WTC11 (cell line): ENCODE measurements at regions not wholly inside any gene's neighbourhood (a gene's known extent, or its start where the extent isn't known, plus 50 kb on each side); places are given as distances from the start of the nearest gene placed in this dataset.
"Not testable (repeated sequence)": the region's sequence is repeated elsewhere in the genome, so short reads cannot be mapped to it uniquely, and the experiment has no call there.

Source experiments
- ATAC-seq: fragments of 200-7000 bp; cut with Tn5 transposase; 2 replicates; pipeline ENCODE4 v1.10.0; 2021; ENCODE audit warnings: mild to moderate bottlenecking, moderate library complexity
- CTCF ChIA-PET: fragments of 300-600 bp; sonication (Branson Sonifier 250); formaldehyde crosslinking; loops from one replicate; lab custom pipeline; 2021; ENCODE audit warnings: antibody characterized with exemption; lab: Charles Lee
- POLR2A ChIA-PET: fragments of 350-600 bp; sonication (Branson Sonifier 250); formaldehyde crosslinking; loops from one replicate; lab custom pipeline; 2021; ENCODE audit warnings: antibody characterized with exemption; lab: Charles Lee
- DNase-seq: peaks from one replicate; pipeline ENCODE4 v3.0.0; 2021; ENCODE audit warnings: low spot score
- H3K27ac Mint-ChIP-seq: 2 replicates; pipeline ENCODE4 v1.8.0; 2021; ENCODE audit warnings: mixed read lengths
- H3K27me3 Mint-ChIP-seq: 2 replicates; pipeline ENCODE4 v1.8.0; 2021; ENCODE audit warnings: low read depth, mild to moderate bottlenecking, moderate library complexity, mixed read lengths
- H3K36me3 Mint-ChIP-seq: 2 replicates; pipeline ENCODE4 v1.8.0; 2021; ENCODE audit warnings: mixed read lengths
- H3K4me1 Mint-ChIP-seq: 2 replicates; pipeline ENCODE4 v1.8.0; 2022; ENCODE audit warnings: mixed read lengths
- H3K4me3 Mint-ChIP-seq: 2 replicates; pipeline ENCODE4 v1.8.0; 2021; ENCODE audit warnings: mild to moderate bottlenecking, moderate library complexity, mixed read lengths
- H3K9me3 Mint-ChIP-seq: 2 replicates; pipeline ENCODE4 v1.8.0; 2021; ENCODE audit warnings: mixed read lengths
- ATF6 ChIP-seq: sonication (generic); formaldehyde crosslinking; IDR thresholded peaks from 2 replicates; pipeline ENCODE4 v1.8.1; 2023; ENCODE audit warnings: mild to moderate bottlenecking, missing genetic modification reagents
- GTF2I ChIP-seq: fragments of 250-450 bp; sonication (Bioruptor Pico); conservative IDR thresholded peaks from 2 replicates; pipeline ENCODE4 v1.4.0; 2021; ENCODE audit warnings: mild to moderate bottlenecking
- HMGA2 ChIP-seq: fragments of 250-450 bp; sonication (Bioruptor Pico); IDR thresholded peaks from 2 replicates; pipeline ENCODE4 v1.4.0; 2021; ENCODE audit warnings: mild to moderate bottlenecking, moderate library complexity
- IRF1 ChIP-seq: sonication (generic); formaldehyde crosslinking; IDR thresholded peaks from 2 replicates; pipeline ENCODE4 v1.8.0; 2023; ENCODE audit warnings: missing genetic modification reagents
- KAT7 ChIP-seq: sonication (generic); formaldehyde crosslinking; IDR thresholded peaks from 2 replicates; pipeline ENCODE4 v1.8.1; 2023; ENCODE audit warnings: missing genetic modification reagents, mild to moderate bottlenecking, borderline replicate concordance
- NFE2L1 ChIP-seq: sonication (generic); formaldehyde crosslinking; IDR thresholded peaks from 2 replicates; pipeline ENCODE4 v1.8.1; 2023; ENCODE audit warnings: missing genetic modification reagents
- NFYB ChIP-seq: sonication (generic); formaldehyde crosslinking; conservative IDR thresholded peaks from 2 replicates; pipeline ENCODE4 v1.8.0; 2022; ENCODE audit warnings: low read depth, missing genetic modification reagents
- SMAD4 ChIP-seq: sonication (generic); formaldehyde crosslinking; IDR thresholded peaks from 2 replicates; pipeline ENCODE4 v1.8.0; 2022; ENCODE audit warnings: mild to moderate bottlenecking, missing genetic modification reagents
- SOX15 ChIP-seq: fragments of 250-450 bp; sonication (Bioruptor Pico); IDR thresholded peaks from 2 replicates; pipeline ENCODE4 v1.9.0; 2021; ENCODE audit warnings: mild to moderate bottlenecking
- TCF7 ChIP-seq: sonication (generic); formaldehyde crosslinking; IDR thresholded peaks from 2 replicates; pipeline ENCODE4 v1.8.0; 2022; ENCODE audit warnings: mild to moderate bottlenecking, low read depth, missing genetic modification reagents, moderate library complexity
- USF2 ChIP-seq: sonication (generic); formaldehyde crosslinking; IDR thresholded peaks from 2 replicates; pipeline ENCODE4 v1.8.1; 2023; ENCODE audit warnings: mild to moderate bottlenecking, missing genetic modification reagents, moderate library complexity
- ZNF232 ChIP-seq: sonication (generic); formaldehyde crosslinking; IDR thresholded peaks from 2 replicates; pipeline ENCODE4 v1.8.0; 2022; ENCODE audit warnings: mild to moderate bottlenecking, missing genetic modification reagents
- ZNF263 ChIP-seq: sonication (generic); formaldehyde crosslinking; IDR thresholded peaks from 2 replicates; pipeline ENCODE4 v1.8.1; 2022; ENCODE audit warnings: low read depth, mild to moderate bottlenecking, moderate library complexity, missing genetic modification reagents
- ZNF416 ChIP-seq: fragments of 250-450 bp; sonication (Bioruptor Pico); IDR thresholded peaks from 2 replicates; pipeline ENCODE4 v1.9.0; 2021; ENCODE audit warnings: mild to moderate bottlenecking, inconsistent platforms
- ZNF671 ChIP-seq: fragments of 250-450 bp; sonication (Bioruptor Pico); IDR thresholded peaks from 2 replicates; pipeline ENCODE4 v1.8.0; 2021; ENCODE audit warnings: mild to moderate bottlenecking
- TF ChIP-seq, protein P1 (sequence below): sonication (generic); formaldehyde crosslinking; IDR thresholded peaks from 2 replicates; pipeline ENCODE4 v1.8.0; 2022; ENCODE audit warnings: mild to moderate bottlenecking, missing genetic modification reagents
- TF ChIP-seq, protein P2 (sequence below): sonication (generic); formaldehyde crosslinking; IDR thresholded peaks from 2 replicates; pipeline ENCODE4 v1.8.1; 2022; ENCODE audit warnings: mild to moderate bottlenecking, missing genetic modification reagents, moderate library complexity, borderline replicate concordance
- TF ChIP-seq, protein P3 (sequence below): fragments of 250-450 bp; sonication (Bioruptor Pico); IDR thresholded peaks from 2 replicates; pipeline ENCODE4 v1.8.0; 2021; ENCODE audit warnings: mild to moderate bottlenecking

DNA sequence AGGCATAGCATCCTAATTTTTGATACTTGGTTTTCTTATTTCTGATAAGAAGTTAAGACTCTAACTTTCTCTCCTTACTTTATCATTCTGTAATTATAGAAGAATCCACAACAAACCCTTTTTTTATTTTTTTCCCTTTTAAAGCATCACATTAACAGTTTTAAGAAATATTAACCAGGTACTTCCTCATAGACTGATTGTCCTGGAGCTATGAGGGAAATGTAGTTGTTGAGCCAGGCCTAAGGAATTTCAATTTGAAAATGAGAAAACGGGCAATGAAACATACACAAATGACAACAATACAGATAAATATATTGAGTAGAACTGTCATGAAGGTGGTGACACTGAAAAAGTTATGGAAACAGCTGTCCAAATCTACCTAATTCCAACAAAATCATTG lies 569.0 kb downstream of the KCNA4 start (continued):
- TF ChIP-seq, protein P1, sequence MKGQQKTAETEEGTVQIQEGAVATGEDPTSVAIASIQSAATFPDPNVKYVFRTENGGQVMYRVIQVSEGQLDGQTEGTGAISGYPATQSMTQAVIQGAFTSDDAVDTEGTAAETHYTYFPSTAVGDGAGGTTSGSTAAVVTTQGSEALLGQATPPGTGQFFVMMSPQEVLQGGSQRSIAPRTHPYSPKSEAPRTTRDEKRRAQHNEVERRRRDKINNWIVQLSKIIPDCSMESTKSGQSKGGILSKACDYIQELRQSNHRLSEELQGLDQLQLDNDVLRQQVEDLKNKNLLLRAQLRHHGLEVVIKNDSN (CRISPR knock-in tag): no peak

DNA sequence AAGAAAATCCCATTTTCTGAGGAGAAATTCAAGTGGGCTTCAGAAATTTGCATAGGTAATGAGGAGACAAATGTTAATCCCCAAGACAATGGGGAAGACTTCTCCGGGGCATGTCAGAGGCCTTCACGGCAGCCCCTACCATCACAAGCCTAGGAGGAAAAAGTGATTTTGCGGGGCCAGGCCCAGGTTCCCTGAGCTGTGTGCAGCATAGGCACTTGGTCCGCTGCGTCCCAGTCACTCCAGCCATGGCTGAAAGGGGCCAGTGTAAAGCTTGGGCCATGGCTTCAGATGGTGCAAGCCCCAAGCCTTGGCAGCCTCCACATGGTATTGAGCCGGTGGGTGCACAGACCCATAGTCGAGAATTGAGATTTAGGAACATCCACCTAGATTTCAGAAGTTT lies 570.7 kb downstream of the KCNA4 start:
- peaks cover 7% of the 10 kb centered on the region; the same call in 1 of the 2 replicates for H3K27me3 Mint-ChIP-seq
- no peak for ATAC-seq
- H3K36me3 Mint-ChIP-seq: no peaks in the 10 kb centered on the region
- H3K27ac Mint-ChIP-seq: no peak overlapping the region
- TF ChIP-seq ATF6 (CRISPR knock-in tag): no peak
- TF ChIP-seq TCF7 (CRISPR knock-in tag): no peak
- TF ChIP-seq IRF1 (CRISPR knock-in tag): no peak
- TF ChIP-seq NFE2L1 (CRISPR knock-in tag): no peak
- no peak for TF ChIP-seq ZNF232
- TF ChIP-seq, protein P2, sequence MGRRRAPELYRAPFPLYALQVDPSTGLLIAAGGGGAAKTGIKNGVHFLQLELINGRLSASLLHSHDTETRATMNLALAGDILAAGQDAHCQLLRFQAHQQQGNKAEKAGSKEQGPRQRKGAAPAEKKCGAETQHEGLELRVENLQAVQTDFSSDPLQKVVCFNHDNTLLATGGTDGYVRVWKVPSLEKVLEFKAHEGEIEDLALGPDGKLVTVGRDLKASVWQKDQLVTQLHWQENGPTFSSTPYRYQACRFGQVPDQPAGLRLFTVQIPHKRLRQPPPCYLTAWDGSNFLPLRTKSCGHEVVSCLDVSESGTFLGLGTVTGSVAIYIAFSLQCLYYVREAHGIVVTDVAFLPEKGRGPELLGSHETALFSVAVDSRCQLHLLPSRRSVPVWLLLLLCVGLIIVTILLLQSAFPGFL (CRISPR knock-in tag): no peak
- TF ChIP-seq ZNF671 (CRISPR knock-in tag): no peak
- TF ChIP-seq, protein P3, sequence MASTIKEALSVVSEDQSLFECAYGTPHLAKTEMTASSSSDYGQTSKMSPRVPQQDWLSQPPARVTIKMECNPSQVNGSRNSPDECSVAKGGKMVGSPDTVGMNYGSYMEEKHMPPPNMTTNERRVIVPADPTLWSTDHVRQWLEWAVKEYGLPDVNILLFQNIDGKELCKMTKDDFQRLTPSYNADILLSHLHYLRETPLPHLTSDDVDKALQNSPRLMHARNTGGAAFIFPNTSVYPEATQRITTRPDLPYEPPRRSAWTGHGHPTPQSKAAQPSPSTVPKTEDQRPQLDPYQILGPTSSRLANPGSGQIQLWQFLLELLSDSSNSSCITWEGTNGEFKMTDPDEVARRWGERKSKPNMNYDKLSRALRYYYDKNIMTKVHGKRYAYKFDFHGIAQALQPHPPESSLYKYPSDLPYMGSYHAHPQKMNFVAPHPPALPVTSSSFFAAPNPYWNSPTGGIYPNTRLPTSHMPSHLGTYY (CRISPR knock-in tag): no peak
- TF ChIP-seq SMAD4: no peak
- TF ChIP-seq NFYB (CRISPR knock-in tag): no peak
- no peak for TF ChIP-seq USF2
- no peak for TF ChIP-seq ZNF416 (CRISPR knock-in tag)
- TF ChIP-seq KAT7: no peak
- no peak for TF ChIP-seq SOX15 (CRISPR knock-in tag)
- TF ChIP-seq ZNF263 (CRISPR knock-in tag): no peak
- ChIA-PET CTCF (no interaction called here), POLR2A (no interaction called here)
- H3K4me3 Mint-ChIP-seq: no peak overlapping the region
- H3K9me3 Mint-ChIP-seq: peaks cover 22% of the 10 kb centered on the region
- peaks cover 16% of the 10 kb centered on the region for H3K4me1 Mint-ChIP-seq
- no peak for DNase-seq

DNA sequence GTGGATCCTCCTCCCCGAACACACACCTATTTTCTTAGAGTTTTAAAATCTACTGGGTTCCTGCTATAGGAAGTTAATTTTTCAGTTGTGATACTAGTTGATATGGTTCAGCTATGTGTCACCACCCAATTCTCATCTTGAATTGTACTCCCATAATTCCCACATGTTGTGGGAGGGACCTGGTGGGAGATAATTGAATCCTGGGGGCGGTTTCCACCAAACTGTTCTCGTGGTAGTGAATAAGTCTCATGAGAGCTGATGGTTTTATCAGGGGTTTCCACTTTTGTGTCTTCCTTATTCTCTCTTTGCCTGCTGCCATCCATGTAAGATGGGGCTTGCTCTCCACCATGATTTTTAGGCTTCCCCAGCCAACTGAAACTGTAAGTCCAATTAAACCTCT lies 571.6 kb downstream of the KCNA4 start:
- H3K4me3 Mint-ChIP-seq, ATAC-seq: not testable (repeated sequence)

DNA sequence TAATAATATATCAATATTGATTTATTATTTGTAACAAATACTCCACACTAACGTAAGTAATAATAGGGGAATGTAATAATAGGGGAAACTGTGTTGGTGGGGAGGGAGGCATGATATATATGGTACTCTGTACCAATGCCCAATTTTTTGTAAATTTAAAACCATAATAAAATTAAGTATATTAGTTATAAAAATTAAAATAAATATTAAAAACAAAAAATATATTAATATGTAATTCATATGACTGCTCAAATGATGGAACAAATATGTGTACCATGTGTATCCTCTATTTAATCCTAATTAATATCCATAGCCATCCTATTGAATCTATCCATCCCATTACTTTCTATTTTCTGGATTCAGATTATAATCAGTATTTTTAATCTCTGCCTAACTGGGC lies 578.0 kb downstream of the KCNA4 start:
- Mint-ChIP-seq H3K4me3 (no peak overlapping the region), H3K27ac (no peak overlapping the region), H3K27me3 (no peaks in the 10 kb centered on the region), H3K9me3 (peaks cover 15% of the 10 kb centered on the region), H3K36me3 (no peaks in the 10 kb centered on the region), H3K4me1 (no peaks in the 10 kb centered on the region)
- CTCF ChIA-PET: no interaction called here
- POLR2A ChIA-PET: no interaction called here
- DNase-seq (no peak), ATAC-seq (no peak)
- TF ChIP-seq HMGA2 (CRISPR knock-in tag) (peak; percentile 92), GTF2I (no peak)

More for the DNA sequence above, 571.6 kb downstream of the KCNA4 start:
- POLR2A ChIA-PET, H3K36me3 Mint-ChIP-seq, DNase-seq, CTCF ChIA-PET, H3K27ac Mint-ChIP-seq, H3K27me3 Mint-ChIP-seq: not testable (repeated sequence)
- Mint-ChIP-seq H3K4me1 (peaks cover 16% of the 10 kb centered on the region), H3K9me3 (peaks cover 22% of the 10 kb centered on the region)
